MM.1S (cell line): ENCODE measurements at regions not wholly inside any gene's neighbourhood (a gene's known extent, or its start where the extent isn't known, plus 50 kb on each side); places are given as distances from the start of the nearest gene placed in this dataset.

Experiments
- DNase-seq: peaks from one replicate; pipeline ENCODE4 v3.0.0-alpha.2; 2015
- H2AFZ ChIP-seq: fragments of 300-600 bp; sonication (generic); 2 replicates; pipeline ENCODE4 v1.6.0; 2016; ENCODE audit warnings: antibody characterized with exemption, low read length
- H3F3A ChIP-seq: fragments of 300-600 bp; sonication (generic); 2 replicates; pipeline ENCODE4 v1.6.1; 2016; ENCODE audit warnings: mild to moderate bottlenecking, antibody characterized with exemption, low read length, moderate library complexity, mixed read lengths; ENCODE audit not compliant: insufficient read depth
- H3K27ac ChIP-seq: fragments of 300-600 bp; sonication (generic); 2 replicates; pipeline ENCODE4 v1.5.1; 2016; ENCODE audit warnings: mild to moderate bottlenecking, low read length
- H3K27me3 ChIP-seq: fragments of 300-600 bp; sonication (generic); replicated peaks from 2 replicates; pipeline ENCODE4 v1.6.0; 2016; ENCODE audit warnings: low read length; ENCODE audit not compliant: insufficient read depth
- H3K36me3 ChIP-seq: fragments of 300-600 bp; sonication (generic); replicated peaks from 2 replicates; pipeline ENCODE4 v1.6.1; 2016; ENCODE audit warnings: mild to moderate bottlenecking, low read length, mixed read lengths; ENCODE audit not compliant: insufficient read depth
- H3K4me1 ChIP-seq: fragments of 300-600 bp; sonication (generic); 2 replicates; pipeline ENCODE4 v1.6.1; 2016; ENCODE audit warnings: low read length, mixed read lengths
- H3K4me2 ChIP-seq: fragments of 300-600 bp; sonication (generic); 2 replicates; pipeline ENCODE4 v1.6.0; 2016; ENCODE audit warnings: low read depth, low read length
- H3K4me3 ChIP-seq: fragments of 300-600 bp; sonication (generic); 2 replicates; pipeline ENCODE4 v1.5.1; 2016; ENCODE audit warnings: low read length, mixed read lengths
- H3K79me2 ChIP-seq: fragments of 300-600 bp; sonication (generic); 2 replicates; pipeline ENCODE4 v1.6.1; 2016; ENCODE audit warnings: mixed run types, low read length, mixed read lengths
- H3K9ac ChIP-seq: fragments of 300-600 bp; sonication (generic); 2 replicates; pipeline ENCODE4 v1.6.1; 2016; ENCODE audit warnings: low read length, mixed read lengths
- H3K9me2 ChIP-seq: fragments of 300-600 bp; sonication (generic); replicated peaks from 2 replicates; pipeline ENCODE4 v1.6.1; 2016; ENCODE audit warnings: mild to moderate bottlenecking, low read length, mixed read lengths; ENCODE audit not compliant: insufficient read depth
- H3K9me3 ChIP-seq: fragments of 300-600 bp; sonication (generic); replicated peaks from 2 replicates; pipeline ENCODE4 v1.6.1; 2016; ENCODE audit warnings: mild to moderate bottlenecking, low read length, mixed read lengths; ENCODE audit not compliant: insufficient read depth
- H4K20me1 ChIP-seq: fragments of 300-600 bp; sonication (generic); 2 replicates; pipeline ENCODE4 v1.6.1; 2016; ENCODE audit warnings: mild to moderate bottlenecking, low read length, moderate library complexity, mixed read lengths; ENCODE audit not compliant: insufficient read depth
- EZH2 ChIP-seq: fragments of 300-600 bp; sonication (generic); optimal IDR thresholded peaks from 2 replicates; pipeline ENCODE3; 2017; ENCODE audit warnings: low read depth, mild to moderate bottlenecking, antibody characterized with exemption, low read length, mixed read lengths
- EZH2phosphoT487 ChIP-seq: fragments of 300-600 bp; sonication (generic); IDR thresholded peaks from 2 replicates; pipeline ENCODE4 v1.6.1; 2018; ENCODE audit warnings: antibody characterized with exemption, low read length
- TF ChIP-seq, protein P1 (sequence below): fragments of 300-600 bp; sonication (generic); IDR thresholded peaks from 2 replicates; pipeline ENCODE4 v1.5.1; 2016; ENCODE audit warnings: antibody characterized with exemption, low read length, mixed read lengths

DNA sequence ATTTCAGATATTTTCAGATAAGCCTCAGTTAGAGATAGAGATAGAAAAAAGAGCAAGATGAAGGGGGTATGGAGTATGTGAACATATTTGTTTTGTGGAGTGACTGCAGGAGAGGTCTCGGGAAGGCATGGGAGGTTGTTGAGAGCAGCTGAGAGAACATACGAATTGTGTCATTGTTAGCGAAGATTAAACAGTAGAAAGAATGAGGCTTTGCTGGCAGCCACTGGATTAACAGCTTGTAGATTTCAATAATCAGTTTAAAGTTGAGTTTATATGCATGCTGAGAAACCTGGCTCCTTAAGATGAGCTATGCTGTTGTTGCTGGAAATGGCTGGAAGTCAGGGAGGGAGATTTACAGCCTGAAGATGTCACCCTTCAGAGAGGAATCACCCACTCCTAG is 100.9 kb upstream of the SORCS3 start:
- H3K4me3 ChIP-seq: no peak overlapping the region
- no peak for TF ChIP-seq EZH2phosphoT487
- TF ChIP-seq, protein P1, sequence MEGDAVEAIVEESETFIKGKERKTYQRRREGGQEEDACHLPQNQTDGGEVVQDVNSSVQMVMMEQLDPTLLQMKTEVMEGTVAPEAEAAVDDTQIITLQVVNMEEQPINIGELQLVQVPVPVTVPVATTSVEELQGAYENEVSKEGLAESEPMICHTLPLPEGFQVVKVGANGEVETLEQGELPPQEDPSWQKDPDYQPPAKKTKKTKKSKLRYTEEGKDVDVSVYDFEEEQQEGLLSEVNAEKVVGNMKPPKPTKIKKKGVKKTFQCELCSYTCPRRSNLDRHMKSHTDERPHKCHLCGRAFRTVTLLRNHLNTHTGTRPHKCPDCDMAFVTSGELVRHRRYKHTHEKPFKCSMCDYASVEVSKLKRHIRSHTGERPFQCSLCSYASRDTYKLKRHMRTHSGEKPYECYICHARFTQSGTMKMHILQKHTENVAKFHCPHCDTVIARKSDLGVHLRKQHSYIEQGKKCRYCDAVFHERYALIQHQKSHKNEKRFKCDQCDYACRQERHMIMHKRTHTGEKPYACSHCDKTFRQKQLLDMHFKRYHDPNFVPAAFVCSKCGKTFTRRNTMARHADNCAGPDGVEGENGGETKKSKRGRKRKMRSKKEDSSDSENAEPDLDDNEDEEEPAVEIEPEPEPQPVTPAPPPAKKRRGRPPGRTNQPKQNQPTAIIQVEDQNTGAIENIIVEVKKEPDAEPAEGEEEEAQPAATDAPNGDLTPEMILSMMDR: no peak
- TF ChIP-seq EZH2: no peak
- H3K36me3 ChIP-seq: no peaks in the 10 kb centered on the region
- no peaks in the 10 kb centered on the region for H3K79me2 ChIP-seq
- H3K9me2 ChIP-seq: no peaks in the 10 kb centered on the region
- DNase-seq: no peak
- no peak overlapping the region for H3K27ac ChIP-seq
- H3K9me3 ChIP-seq: no peaks in the 10 kb centered on the region
- H2AFZ ChIP-seq: no peak overlapping the region
- no peak overlapping the region for H3K9ac ChIP-seq
- H3K4me2 ChIP-seq: no peak overlapping the region
- no peaks in the 10 kb centered on the region for H3F3A ChIP-seq
- no peaks in the 10 kb centered on the region for H3K4me1 ChIP-seq
- no peaks in the 10 kb centered on the region for H4K20me1 ChIP-seq
- H3K27me3 ChIP-seq: no peaks in the 10 kb centered on the region

DNA sequence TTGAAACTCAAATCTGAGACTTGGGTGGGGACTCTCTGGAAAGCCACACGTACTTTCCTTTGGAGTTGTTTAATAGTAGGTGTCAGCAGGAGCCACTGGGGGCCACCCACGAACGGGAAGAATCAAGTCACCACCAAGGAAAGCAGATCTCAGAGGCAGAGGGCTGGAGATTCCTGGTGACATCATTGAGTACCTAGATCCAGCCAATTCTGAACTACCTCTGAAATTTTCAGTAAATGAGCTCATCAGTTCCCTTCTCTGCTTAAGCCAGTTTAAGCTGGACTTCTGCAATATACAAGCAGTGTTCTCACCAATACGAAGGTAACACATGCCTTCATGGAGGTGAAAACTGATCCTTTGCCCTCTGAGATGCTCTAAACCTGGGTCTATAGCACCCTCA is 99.3 kb upstream of the SORCS3 start:
- Histone ChIP-seq H3K27me3 (no peaks in the 10 kb centered on the region), H4K20me1 (no peaks in the 10 kb centered on the region), H2AFZ (no peak overlapping the region), H3K9me3 (no peaks in the 10 kb centered on the region), H3F3A (no peaks in the 10 kb centered on the region), H3K4me1 (no peaks in the 10 kb centered on the region), H3K36me3 (no peaks in the 10 kb centered on the region), H3K9me2 (no peaks in the 10 kb centered on the region), H3K4me2 (no peak overlapping the region), H3K27ac (no peak overlapping the region), H3K4me3 (no peak overlapping the region), H3K79me2 (no peaks in the 10 kb centered on the region), H3K9ac (no peak overlapping the region)
- no peak for DNase-seq
- TF ChIP-seq, protein P1: no peak
- no peak for TF ChIP-seq EZH2
- TF ChIP-seq EZH2phosphoT487: no peak

DNA sequence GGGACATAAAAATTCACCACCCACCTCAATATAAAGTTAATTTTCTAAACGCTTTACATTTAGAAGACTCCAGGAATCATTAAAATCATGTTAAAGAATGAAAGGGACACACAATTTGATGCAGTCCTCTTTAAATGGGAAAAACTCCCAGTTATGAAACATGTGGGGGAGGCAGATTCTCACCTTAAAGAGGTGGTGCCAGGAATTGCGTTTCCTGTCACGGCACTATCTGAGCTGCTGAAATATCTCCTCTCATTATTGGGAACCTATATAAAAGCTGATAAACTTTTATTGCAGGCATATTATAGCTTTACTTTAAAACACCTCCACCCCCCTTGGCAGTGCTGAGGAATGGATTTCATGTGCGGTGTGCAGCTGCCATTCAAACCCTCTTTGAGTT is 94.8 kb upstream of the SORCS3 start:
- Histone ChIP-seq H3K9ac (no peak overlapping the region), H3K36me3 (no peaks in the 10 kb centered on the region), H3K9me3 (no peaks in the 10 kb centered on the region), H3K4me1 (no peaks in the 10 kb centered on the region), H3K79me2 (no peaks in the 10 kb centered on the region), H3K4me2 (no peak overlapping the region), H2AFZ (no peak overlapping the region), H3K27me3 (no peaks in the 10 kb centered on the region), H3K27ac (no peak overlapping the region), H4K20me1 (no peaks in the 10 kb centered on the region), H3F3A (no peaks in the 10 kb centered on the region), H3K9me2 (no peaks in the 10 kb centered on the region), H3K4me3 (no peak overlapping the region)
- no peak for DNase-seq
- TF ChIP-seq, protein P1: no peak
- TF ChIP-seq EZH2 (no peak), EZH2phosphoT487 (no peak)

DNA sequence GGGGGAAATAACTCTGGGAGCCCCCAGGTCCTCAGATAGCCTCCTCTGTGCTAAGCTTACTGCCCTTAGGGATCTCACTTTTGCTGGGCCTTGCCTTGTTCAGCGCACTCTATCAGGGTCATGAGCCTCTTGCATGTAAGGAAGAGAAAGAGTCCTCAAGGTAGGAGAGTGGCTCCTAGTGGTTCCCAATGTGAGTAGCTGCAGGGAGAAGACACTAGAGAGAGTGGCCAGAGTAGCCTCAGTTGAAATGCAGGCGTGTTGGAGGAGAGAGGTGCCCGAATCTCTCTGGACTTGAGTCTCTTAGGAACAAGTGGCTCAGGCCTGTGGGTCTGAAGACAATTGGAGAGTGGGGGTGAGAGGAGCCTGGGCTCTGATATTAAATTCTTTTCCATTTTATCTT is 94.3 kb upstream of the SORCS3 start:
- no peaks in the 10 kb centered on the region for H3K27me3 ChIP-seq
- H3K4me3 ChIP-seq: no peak overlapping the region
- no peaks in the 10 kb centered on the region for H3K4me1 ChIP-seq
- no peaks in the 10 kb centered on the region for H3F3A ChIP-seq
- no peaks in the 10 kb centered on the region for H3K36me3 ChIP-seq
- no peak overlapping the region for H2AFZ ChIP-seq
- no peak overlapping the region for H3K4me2 ChIP-seq
- H3K9ac ChIP-seq: no peak overlapping the region
- H4K20me1 ChIP-seq: no peaks in the 10 kb centered on the region
- no peak overlapping the region for H3K27ac ChIP-seq
- no peaks in the 10 kb centered on the region for H3K79me2 ChIP-seq
- H3K9me3 ChIP-seq: no peaks in the 10 kb centered on the region
- no peak for DNase-seq
- TF ChIP-seq EZH2: no peak
- no peak for TF ChIP-seq EZH2phosphoT487
- TF ChIP-seq, protein P1: no peak
- no peaks in the 10 kb centered on the region for H3K9me2 ChIP-seq
